HepG2 (cell line): ENCODE measurements at regions not wholly inside any gene's neighbourhood (a gene's known extent, or its start where the extent isn't known, plus 50 kb on each side); places are given as distances from the start of the nearest gene placed in this dataset.

Experiments used
- CHD2 ChIP-seq: IDR thresholded peaks from 2 replicates; pipeline ENCODE4 v1.6.1; 2011; ENCODE audit warnings: low read depth, low read length, improper control_type of control experiment
- CTCF ChIP-seq: sonication (generic); formaldehyde crosslinking; IDR thresholded peaks from 2 replicates; pipeline ENCODE4 v1.5.0; 2020; ENCODE audit warnings: mild to moderate bottlenecking, missing genetic modification reagents, moderate library complexity
- FOSL1 ChIP-seq: sonication (generic); formaldehyde crosslinking; IDR thresholded peaks from 2 replicates; pipeline ENCODE4 v1.9.0; 2021; ENCODE audit warnings: missing genetic modification reagents, borderline replicate concordance
- HDAC6 ChIP-seq: fragments of 200-600 bp; sonication (generic); IDR thresholded peaks from 2 replicates; pipeline ENCODE4 v1.7.0; 2017; ENCODE audit warnings: mild to moderate bottlenecking, antibody characterized with exemption, low read length, low read depth
- REPIN1 ChIP-seq: sonication (generic); formaldehyde crosslinking; IDR thresholded peaks from 2 replicates; pipeline ENCODE4 v1.8.0; 2022; ENCODE audit warnings: missing genetic modification reagents, low read depth, mild to moderate bottlenecking, borderline replicate concordance
- USF2 ChIP-seq, 2 experiments: sonication (generic) in 1 of 2; formaldehyde crosslinking in 1 of 2; IDR thresholded peaks; 2 replicates each; pipeline versions ENCODE4 v1.5.1 to v1.6.1; 2011 to 2020; ENCODE audit warnings: borderline replicate concordance in 1 of 2, low read depth in 1 of 2, low read length in 1 of 2, mild to moderate bottlenecking in 1 of 2, missing genetic modification reagents in 1 of 2, moderate library complexity in 1 of 2
- ZNF282 ChIP-seq: fragments of 450-650 bp; IDR thresholded peaks from 2 replicates; pipeline ENCODE4 v1.6.1; 2018; ENCODE audit not compliant: partially characterized antibody

GRCh38 chr12:93299262-93299846 lies 78.4 kb upstream of the NUDT4 start:
- TF ChIP-seq CHD2 (no peak), HDAC6 (no peak), ZNF282 (no peak), FOSL1 (CRISPR knock-in tag) (no peak), CTCF (no peak), REPIN1 (CRISPR knock-in tag) (no peak), USF2 (IDR thresholded peaks at IDR 0.05; ENCODE audit: low read depth, low read length) (no peak), USF2 (CRISPR knock-in tag; IDR thresholded peaks at IDR 0.05; ENCODE audit: borderline replicate concordance) (no peak)
